HUES64 (cell line): ENCODE measurements at regions not wholly inside any gene's neighbourhood (a gene's known extent, or its start where the extent isn't known, plus 50 kb on each side); places are given as distances from the start of the nearest gene placed in this dataset.
"Not testable (repeated sequence)": the region's sequence is repeated elsewhere in the genome, so short reads cannot be mapped to it uniquely, and the experiment has no call there.

ENCODE experiments used
- H3K27ac ChIP-seq: 2 replicates; pipeline ENCODE4 v1.7.0; 2013; ENCODE audit warnings: low read depth, low read length, inconsistent platforms
- H3K27me3 ChIP-seq: 2 replicates; pipeline ENCODE4 v1.6.1; 2013; ENCODE audit warnings: mild to moderate bottlenecking, low read length; ENCODE audit not compliant: insufficient read depth
- H3K36me3 ChIP-seq: 2 replicates; pipeline ENCODE4 v1.6.1; 2013; ENCODE audit warnings: mild to moderate bottlenecking, low read length; ENCODE audit not compliant: insufficient read depth
- H3K4me1 ChIP-seq: 2 replicates; pipeline ENCODE4 v1.6.1; 2013; ENCODE audit warnings: mild to moderate bottlenecking, low read length, moderate library complexity; ENCODE audit not compliant: insufficient read depth
- H3K4me3 ChIP-seq: 2 replicates; pipeline ENCODE4 v1.5.1; 2013; ENCODE audit warnings: mild to moderate bottlenecking, low read length, moderate library complexity
- H3K9ac ChIP-seq: 2 replicates; pipeline ENCODE4 v1.6.1; 2013; ENCODE audit warnings: mild to moderate bottlenecking, low read depth, low read length
- H3K9me3 ChIP-seq: 2 replicates; pipeline ENCODE4 v1.6.1; 2013; ENCODE audit warnings: low read depth, low read length; ENCODE audit not compliant: insufficient read depth
- WGBS: fragments of 150-250, 120-280 bp; methylation state at CpG from one replicate; pipeline ENCODE4 v1.1.7; 2013; ENCODE audit warnings: missing lambda C conversion rate; 5-methylcytosine and 5-hydroxymethylcytosine counted together

- H3K27ac ChIP-seq: no peak overlapping the region
- H3K9ac ChIP-seq: no peak overlapping the region
- H3K4me3 ChIP-seq: no peak overlapping the region
- H3K27me3 ChIP-seq: no peaks in the 10 kb centered on the region
- WGBS: 98% methylated on average over 3 of the region's 3 CpGs
- no peaks in the 10 kb centered on the region for H3K36me3 ChIP-seq
- H3K9me3 ChIP-seq: no peaks in the 10 kb centered on the region
- H3K4me1 ChIP-seq: no peaks in the 10 kb centered on the region
These were observed 89.1 kb upstream of the ALCAM start for GRCh38 chr3:105277656-105278055.

GRCh38 chr3:105278688-105279087, 88.0 kb upstream of the ALCAM start:
- Histone ChIP-seq H3K4me1 (no peaks in the 10 kb centered on the region), H3K4me3 (no peak overlapping the region), H3K27me3 (no peaks in the 10 kb centered on the region), H3K36me3 (no peaks in the 10 kb centered on the region), H3K9ac (no peak overlapping the region), H3K27ac (no peak overlapping the region), H3K9me3 (no peaks in the 10 kb centered on the region)
- WGBS: no CpG with 5 or more reads among the region's 1 CpG

GRCh38 chr3:105281989-105282388, 84.7 kb upstream of the ALCAM start:
- no peaks in the 10 kb centered on the region for H3K4me1 ChIP-seq
- no peak overlapping the region for H3K27ac ChIP-seq
- H3K9me3 ChIP-seq: no peaks in the 10 kb centered on the region
- no peak overlapping the region for H3K9ac ChIP-seq
- H3K36me3 ChIP-seq: no peaks in the 10 kb centered on the region
- H3K4me3 ChIP-seq: no peak overlapping the region
- H3K27me3 ChIP-seq: no peaks in the 10 kb centered on the region
- WGBS: 89% methylated on average over 1 of the region's 1 CpG

GRCh38 chr3:105284876-105285275, 81.8 kb upstream of the ALCAM start:
- Histone ChIP-seq H3K36me3 (no peaks in the 10 kb centered on the region), H3K4me3 (no peak overlapping the region), H3K27ac (no peak overlapping the region), H3K9me3 (peaks cover under 1% of the 10 kb centered on the region; the same call in 1 of the 2 replicates), H3K4me1 (no peaks in the 10 kb centered on the region), H3K27me3 (no peaks in the 10 kb centered on the region), H3K9ac (no peak overlapping the region)
- WGBS: no CpG with 5 or more reads among the region's 2 CpGs

DNA sequence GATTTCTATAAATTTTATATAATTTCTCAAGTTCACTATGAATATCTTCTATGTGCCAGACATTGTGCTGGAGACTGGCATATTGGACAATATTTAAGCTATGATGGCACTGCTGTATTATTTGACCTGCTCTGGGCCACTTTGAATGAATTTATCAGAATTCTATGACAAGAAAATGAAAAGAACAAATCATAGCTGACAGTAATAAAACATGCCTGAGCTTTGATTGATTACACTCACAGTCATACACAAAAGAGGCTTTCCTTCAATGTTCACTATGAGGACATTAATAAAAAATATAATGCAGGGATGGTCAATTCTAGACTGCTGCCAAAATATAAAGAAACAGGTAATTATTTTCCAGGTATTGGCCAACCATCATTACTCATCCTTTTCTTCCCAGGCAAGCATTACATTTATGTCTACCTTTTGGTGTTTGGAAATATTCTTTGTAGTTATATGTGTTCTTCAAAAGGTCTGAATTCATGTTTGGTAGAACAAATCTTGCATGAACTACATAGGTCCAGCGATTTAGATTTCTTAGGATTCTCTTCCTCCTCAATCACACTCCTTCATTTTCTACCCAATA, 81.0 kb upstream of the ALCAM start:
- WGBS: 90% methylated on average over 1 of the region's 1 CpG
- H3K27me3 ChIP-seq: no peaks in the 10 kb centered on the region
- H3K27ac ChIP-seq: no peak overlapping the region
- no peak overlapping the region for H3K9ac ChIP-seq
- H3K4me3 ChIP-seq: no peak overlapping the region
- H3K9me3 ChIP-seq: peaks cover 4% of the 10 kb centered on the region; the same call in 1 of the 2 replicates
- H3K4me1 ChIP-seq: no peaks in the 10 kb centered on the region
- no peaks in the 10 kb centered on the region for H3K36me3 ChIP-seq

DNA sequence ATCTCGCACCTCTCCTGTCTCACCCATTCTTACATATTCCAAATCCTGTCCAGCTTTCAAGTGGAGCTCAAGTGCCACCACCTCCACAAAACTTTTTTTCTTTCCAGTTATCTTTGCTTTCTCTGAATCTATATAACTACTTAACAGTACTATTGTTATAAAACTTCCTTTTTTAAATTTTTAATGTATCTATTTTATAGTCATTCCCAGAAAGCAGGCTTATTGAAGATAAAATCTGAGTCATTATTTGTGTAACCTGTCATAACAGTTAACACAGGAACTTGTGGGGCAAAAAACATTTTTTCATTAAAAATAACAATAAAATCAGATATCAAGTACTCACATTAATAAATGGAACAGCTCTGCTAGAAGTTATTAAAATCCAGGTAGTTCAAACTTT, 73.3 kb upstream of the ALCAM start:
- peaks cover 8% of the 10 kb centered on the region for H3K9me3 ChIP-seq
- H3K4me3 ChIP-seq: no peak overlapping the region
- H3K4me1 ChIP-seq: no peaks in the 10 kb centered on the region
- 94% methylated on average over 1 of the region's 1 CpG for WGBS
- 0 out of 2 replicates have a peak, but pooled peaks cover 3% of the 10 kb centered on the region for H3K36me3 ChIP-seq
- H3K9ac ChIP-seq: no peak overlapping the region
- H3K27me3 ChIP-seq: no peaks in the 10 kb centered on the region
- H3K27ac ChIP-seq: no peak overlapping the region

- not testable (repeated sequence) for H3K27ac ChIP-seq, H3K9me3 ChIP-seq, H3K27me3 ChIP-seq, H3K4me1 ChIP-seq, H3K4me3 ChIP-seq, H3K36me3 ChIP-seq, H3K9ac ChIP-seq
- 86% methylated on average over 28 of the region's 28 CpGs for WGBS
These were observed 70.4 kb upstream of the ALCAM start for GRCh38 chr3:105296182-105296822.

- no peaks in the 10 kb centered on the region for H3K27me3 ChIP-seq
- H3K4me3 ChIP-seq: no peak overlapping the region
- no peaks in the 10 kb centered on the region for H3K4me1 ChIP-seq
- H3K9ac ChIP-seq: no peak overlapping the region
- 100% methylated on average over 1 of the region's 1 CpG for WGBS
- no peaks in the 10 kb centered on the region for H3K9me3 ChIP-seq
- H3K36me3 ChIP-seq: no peaks in the 10 kb centered on the region
- H3K27ac ChIP-seq: no peak overlapping the region
These were observed 62.2 kb upstream of the ALCAM start for GRCh38 chr3:105304487-105304886.

DNA sequence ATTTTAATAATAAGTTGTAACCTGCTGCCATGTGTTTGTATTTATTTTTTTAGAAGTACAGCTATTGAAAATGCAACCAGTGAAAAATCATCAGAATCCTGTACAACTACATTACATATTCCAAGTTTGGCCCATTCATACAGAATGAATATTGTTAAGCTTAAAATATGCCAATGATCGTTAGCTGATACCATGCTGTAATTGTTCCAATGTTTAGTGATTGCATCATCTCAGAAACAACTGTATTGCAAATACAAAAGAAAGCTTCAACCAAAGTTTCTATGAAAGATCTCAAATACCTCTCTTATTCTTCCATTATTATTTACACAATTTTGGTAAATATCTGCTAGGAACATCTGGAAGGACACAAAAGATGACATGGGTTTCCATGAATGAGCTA, 51.6 kb upstream of the ALCAM start:
- no peaks in the 10 kb centered on the region for H3K27me3 ChIP-seq
- H3K36me3 ChIP-seq: no peaks in the 10 kb centered on the region
- H3K27ac ChIP-seq: no peak overlapping the region
- H3K9me3 ChIP-seq: no peaks in the 10 kb centered on the region
- WGBS: 100% methylated on average over 1 of the region's 1 CpG
- H3K4me1 ChIP-seq: no peaks in the 10 kb centered on the region
- no peak overlapping the region for H3K4me3 ChIP-seq
- H3K9ac ChIP-seq: no peak overlapping the region

DNA sequence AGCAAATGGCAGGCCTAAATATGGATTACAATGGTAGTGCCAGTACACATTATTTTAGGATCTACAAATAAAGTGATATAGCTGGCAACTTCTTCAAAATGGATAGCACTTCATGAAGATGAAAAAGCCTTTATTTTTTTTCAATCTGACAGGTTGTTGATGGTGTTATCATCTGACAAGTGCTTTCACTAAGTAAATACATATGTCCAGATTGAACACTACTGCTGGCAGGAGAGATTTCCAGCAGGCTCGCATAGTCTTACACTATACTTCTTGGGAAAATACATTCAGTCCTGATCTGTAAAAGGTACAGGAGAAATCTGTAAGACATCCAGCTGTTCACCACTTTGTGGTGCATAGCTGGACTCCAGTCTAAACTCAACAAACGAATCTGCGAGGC, 50.9 kb upstream of the ALCAM start:
- no peaks in the 10 kb centered on the region for H3K9me3 ChIP-seq
- H3K4me3 ChIP-seq: no peak overlapping the region
- H3K36me3 ChIP-seq: no peaks in the 10 kb centered on the region
- H3K27ac ChIP-seq: no peak overlapping the region
- H3K27me3 ChIP-seq: no peaks in the 10 kb centered on the region
- WGBS: 93% methylated on average over 3 of the region's 3 CpGs
- H3K4me1 ChIP-seq: no peaks in the 10 kb centered on the region
- no peak overlapping the region for H3K9ac ChIP-seq

DNA sequence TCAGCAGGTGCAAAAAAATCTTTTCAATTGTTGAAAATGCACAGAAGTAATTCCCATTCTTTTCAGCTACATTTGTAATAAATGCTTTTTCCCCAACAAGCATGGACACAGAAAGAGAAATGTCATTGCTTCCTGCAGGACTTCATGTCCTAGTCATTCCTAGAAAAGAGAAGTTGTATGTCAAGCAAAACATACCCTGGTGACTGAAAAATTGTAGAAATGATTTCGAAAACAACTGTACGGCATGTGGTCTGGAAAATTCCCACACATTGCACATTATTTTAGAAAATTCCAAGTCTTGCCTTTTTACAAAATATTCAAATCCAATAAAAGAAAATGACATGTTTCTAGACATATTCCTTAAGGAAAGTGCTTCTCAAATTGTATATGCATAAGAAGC, 50.4 kb upstream of the ALCAM start:
- Histone ChIP-seq H3K4me3 (no peak overlapping the region), H3K9me3 (no peaks in the 10 kb centered on the region)

More for the DNA sequence above, 50.4 kb upstream of the ALCAM start:
- Histone ChIP-seq H3K4me1 (no peaks in the 10 kb centered on the region), H3K9ac (no peak overlapping the region), H3K27me3 (no peaks in the 10 kb centered on the region), H3K27ac (no peak overlapping the region), H3K36me3 (no peaks in the 10 kb centered on the region)
- WGBS: 100% methylated on average over 2 of the region's 2 CpGs
